ENCODE measurements at regions not wholly inside any gene's neighbourhood (a gene's known extent, or its start where the extent isn't known, plus 50 kb on each side); places are given as distances from the start of the nearest gene placed in this dataset.

GRCh38 chr6:26216359-26216885, 129.2 kb downstream of the HFE start:
- peak; percentile 99 for DNase-seq

- peak; percentile 95 for DNase-seq
Measured at GRCh38 chr6:26216886-26217713, 129.9 kb downstream of the HFE start.

- no peak for DNase-seq
Measured at GRCh38 chr6:26217714-26218075, 130.5 kb downstream of the HFE start.

- peak; percentile 55 for DNase-seq
Measured at GRCh38 chr6:26218824-26219223, 131.6 kb downstream of the HFE start.

DNA sequence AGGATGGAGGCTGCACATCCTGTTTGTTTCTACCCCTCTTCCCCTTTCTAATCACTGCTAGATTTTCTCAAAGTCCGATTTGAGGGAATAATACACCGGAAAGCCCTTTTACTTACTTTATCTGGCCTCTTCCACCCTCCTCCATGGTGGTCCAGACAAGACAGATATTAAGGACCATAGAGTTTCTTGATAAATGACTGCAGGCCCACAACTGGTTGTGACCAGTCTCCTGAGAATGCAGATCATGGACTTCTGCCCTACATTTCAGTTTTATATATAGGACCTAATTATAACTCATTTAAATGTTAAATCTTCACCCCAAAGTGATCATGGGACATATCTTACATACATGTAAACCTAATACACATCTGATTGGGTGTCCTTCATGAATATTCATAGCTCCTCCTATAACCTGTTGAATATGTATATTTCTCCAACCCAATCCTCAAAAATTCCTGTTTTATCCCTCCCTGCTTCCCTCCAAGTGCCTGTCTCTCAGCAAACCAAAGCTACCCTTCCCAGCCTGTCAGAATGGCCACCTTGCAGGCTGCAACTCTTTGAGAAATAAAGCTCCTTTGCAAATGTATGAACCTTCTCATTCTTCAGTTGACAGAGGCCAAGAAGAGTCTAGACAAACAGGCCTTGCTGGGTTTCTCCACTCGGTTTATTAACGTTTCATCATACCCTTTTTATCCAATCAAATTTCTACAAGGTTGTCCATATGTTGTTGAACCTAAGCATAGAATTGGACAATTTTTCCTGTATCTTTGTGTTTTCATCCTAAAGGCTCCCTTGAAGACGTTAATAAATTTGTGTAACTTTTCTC, 133.1 kb downstream of the HFE start:
- no peak for DNase-seq

GRCh38 chr6:26221186-26221585, 134.0 kb downstream of the HFE start:
- no peak for DNase-seq

GRCh38 chr6:26222571-26222970, 135.3 kb downstream of the HFE start:
- DNase-seq: peak; percentile 70

GRCh38 chr6:26223228-26223627, 136.0 kb downstream of the HFE start:
- peak; percentile 73 for DNase-seq

DNA sequence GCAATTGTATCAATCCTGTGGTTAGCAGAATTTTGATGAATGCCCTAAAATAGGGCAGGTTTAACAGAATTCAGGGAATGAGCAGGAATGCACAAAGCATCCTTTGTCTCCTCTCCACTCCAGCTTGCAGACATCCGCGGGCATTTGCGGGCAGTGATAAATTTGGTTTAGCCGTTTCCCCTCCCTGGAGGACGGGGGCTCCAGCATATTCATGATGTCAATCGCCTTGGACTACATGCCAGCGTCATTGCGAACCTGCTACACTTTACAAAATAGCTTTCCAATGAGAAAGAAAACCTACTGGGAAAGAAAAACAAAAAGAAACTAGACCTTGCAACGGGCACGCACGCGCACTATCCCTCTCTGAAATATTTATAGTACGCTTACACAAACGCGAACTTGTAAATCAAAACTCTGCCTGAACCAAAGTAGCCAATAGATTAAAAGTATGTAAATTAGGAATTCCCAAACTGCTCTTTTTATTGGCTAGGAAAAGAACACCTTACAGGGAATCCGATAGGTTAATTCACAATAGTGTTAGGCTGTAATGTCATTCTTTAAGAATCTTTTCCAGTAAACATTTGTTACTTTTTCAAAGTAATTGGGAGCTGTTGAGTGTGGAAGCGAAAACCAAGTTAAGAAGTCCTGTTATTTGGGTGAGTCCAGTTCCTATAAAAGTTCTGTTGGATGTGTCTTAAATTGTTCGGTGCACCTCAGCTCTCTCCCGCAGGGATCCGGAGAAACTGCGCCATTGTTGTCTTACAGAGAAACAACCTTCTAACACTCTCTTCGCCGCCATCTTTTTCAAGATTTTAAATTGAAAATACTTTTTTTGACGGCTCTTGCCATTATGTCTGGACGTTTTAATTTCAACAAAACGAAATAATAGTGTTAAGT, 136.7 kb downstream of the HFE start:
- peak; percentile 96 for DNase-seq

DNA sequence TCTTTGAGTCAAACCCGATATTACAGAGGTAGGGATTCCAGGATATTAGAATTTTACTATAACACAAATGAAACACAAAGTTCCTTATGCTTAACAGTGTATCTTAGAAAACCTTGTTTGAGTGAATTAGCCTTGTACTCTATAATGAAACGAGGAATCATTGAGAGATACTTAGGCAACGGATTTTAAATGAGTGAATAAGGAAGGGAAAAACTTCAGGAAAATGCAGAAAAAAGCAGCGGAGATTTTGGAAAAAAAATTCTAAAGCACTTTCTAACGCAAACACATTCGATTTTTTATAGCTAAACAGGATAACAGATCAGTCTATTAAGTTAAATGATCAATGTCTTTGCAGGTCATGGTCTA, 137.3 kb downstream of the HFE start:
- DNase-seq: no peak

GRCh38 chr6:26224940-26225847, 138.0 kb downstream of the HFE start:
- DNase-seq: no peak

GRCh38 chr6:26225848-26226578, 138.8 kb downstream of the HFE start:
- DNase-seq: no peak

DNA sequence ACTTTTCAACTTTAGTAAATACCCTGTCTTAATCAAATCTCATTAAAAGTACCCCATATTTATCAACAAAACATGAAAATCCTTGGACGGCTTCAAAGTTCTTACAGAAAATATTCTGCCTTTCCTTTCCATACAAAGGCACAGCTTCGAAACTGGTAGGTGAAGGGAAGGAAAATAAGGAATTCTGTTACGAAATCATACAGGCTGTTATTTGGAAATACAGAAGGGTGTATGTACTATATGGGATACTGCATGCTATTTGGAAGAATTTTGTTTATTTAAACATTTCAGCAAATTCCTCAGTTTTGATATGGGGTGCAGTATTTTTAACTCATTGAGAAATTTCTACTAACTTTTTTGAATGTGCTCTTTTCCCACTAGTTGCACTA, 138.4 kb upstream of the BTN3A2 start:
- DNase-seq: no peak

DNA sequence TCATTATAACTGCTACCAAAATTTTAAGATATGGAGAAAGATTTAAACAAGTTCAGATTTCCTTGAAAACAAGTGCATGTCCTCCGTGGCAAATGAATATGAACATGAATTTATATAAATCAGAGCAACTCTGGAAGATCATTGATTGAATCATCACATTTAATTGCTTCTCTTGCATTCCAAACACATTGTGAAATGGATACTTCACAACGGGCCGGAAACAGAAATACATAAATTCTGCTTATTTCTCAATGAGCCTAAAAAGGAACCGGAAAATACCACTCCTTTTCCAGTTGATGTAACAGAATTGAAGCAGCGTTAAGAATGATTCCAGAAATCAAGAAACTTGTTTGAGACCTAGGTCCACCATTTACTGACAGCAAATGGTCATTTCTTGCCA, 134.6 kb upstream of the BTN3A2 start:
- no peak for DNase-seq

GRCh38 chr6:26231006-26231587, 133.9 kb upstream of the BTN3A2 start:
- DNase-seq: no peak

- DNase-seq: peak; percentile 41
Measured at GRCh38 chr6:26232306-26232939, 132.6 kb upstream of the BTN3A2 start.

DNA sequence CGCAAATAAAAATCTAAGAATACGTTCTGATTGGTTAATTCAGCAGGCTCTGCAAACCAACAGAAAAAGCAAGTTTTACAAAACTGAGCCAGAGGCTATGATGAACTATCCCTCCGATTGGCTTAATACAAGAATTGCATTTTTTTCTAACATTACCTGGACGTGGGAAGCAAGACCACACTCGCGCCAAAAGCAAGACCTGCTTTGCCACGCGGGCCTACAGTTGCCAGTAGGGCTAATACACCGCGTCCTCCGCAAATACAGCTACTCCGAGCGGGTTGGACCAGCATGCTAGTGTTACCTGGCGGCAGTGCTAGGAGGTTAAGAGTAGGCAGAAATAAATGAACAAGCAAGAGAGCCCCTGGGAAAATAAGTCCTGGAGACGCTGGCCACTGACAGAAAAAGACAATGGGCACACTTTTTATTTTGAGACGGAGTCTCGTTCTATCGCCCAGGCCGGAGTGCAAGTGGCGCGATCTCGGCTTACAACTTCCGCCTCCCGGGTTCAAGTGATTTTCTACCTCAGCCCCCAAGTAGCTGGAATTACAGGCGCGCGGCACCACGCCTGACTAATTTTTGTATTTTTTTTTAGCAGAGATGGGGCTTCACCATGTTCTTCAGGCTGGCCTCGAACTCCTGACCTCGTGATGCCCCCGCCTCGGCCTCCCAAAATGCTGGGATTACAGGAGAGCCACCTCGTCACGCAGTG, 131.9 kb upstream of the BTN3A2 start:
- DNase-seq: peak; percentile 82

DNA sequence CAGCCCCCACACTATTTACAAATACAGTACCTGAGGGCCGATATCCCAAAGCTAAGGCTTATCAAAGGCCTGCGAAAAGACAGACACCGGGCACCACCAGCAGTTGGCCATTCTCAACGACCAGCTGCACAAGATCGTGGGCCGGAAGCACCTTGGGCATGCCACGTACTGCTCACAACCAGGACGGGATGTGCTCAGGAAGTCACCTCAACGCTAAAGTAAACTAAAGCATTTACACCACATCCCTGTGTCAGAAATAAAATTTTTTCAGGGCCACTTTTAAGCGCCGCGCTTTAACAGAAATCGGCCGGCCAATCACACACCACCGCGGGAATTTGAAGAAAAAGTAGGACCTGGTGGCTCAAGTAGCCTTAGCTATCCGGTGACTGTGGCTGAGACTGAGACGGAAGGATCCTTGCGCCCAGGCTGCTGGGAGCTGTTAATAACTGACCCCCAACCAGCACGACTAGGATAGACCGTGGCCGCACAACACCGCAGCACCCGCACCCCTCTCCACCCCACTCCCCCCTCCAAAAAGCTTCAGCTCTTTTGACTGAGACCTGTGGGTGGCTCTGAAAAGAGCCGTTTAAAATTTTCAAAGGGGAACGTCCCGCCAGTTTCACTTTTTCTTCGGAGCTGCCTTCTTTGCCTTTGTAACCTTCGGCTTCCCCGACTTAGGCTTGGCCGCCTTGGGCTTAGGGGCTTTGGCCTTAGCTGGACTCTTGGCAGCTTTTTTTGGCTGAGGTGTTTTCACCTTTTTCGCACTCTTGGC, 131.2 kb upstream of the BTN3A2 start:
- peak; percentile 87 for DNase-seq
